ENCODE measurements at regions not wholly inside any gene's neighbourhood (a gene's known extent, or its start where the extent isn't known, plus 50 kb on each side); places are given as distances from the start of the nearest gene placed in this dataset.

DNA sequence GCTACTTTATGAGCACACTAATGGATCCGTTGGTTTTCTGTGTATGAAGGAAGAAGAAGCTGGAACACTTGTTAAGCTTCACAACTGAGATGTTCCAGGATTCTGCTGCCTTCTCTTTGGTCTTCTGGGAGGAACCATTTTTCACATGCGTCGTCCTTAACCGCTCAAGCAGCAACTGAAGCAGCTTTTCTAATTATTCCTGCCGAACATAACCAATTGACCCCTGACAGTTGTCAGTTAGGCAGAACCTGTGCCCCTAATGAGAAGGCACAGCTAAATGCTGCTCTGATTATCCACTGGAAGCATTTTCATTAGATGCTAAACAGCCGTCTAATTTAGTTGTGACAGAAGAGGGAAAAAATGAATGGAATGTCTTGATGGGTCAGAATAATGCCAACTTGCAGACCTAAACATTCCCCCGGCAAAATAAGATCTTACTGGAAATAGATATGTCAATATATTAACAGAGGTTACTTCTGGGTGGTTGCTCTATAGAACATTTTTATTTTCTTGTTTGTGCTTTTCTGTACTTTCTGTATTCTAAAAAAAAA is 85.0 kb upstream of the SMLR1 start:
- no peak for DNase-seq (ENCODE audit: extremely low read depth in 1 of 11, low read depth in 9 of 11, low spot score in 4 of 11)

DNA sequence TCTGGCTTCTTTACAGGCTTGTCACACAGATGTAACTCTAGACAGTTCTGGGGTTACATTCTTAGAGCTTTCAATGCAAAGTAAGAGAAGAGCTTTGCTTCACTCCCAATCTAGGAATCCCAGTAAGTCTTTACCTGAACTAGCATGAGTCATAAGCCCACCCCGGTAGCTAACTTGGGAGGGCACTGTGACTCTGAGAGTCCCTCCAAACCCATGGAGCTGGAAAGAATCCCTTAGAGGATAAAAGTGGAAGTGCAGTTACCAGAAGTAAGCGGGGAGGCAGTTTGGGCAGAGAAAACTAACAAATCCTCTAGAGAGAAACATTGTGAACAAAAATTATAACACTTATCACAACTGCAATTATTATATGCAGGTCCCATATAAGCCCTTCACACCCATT is 84.0 kb upstream of the SMLR1 start:
- DNase-seq (ENCODE audit: extremely low read depth in 1 of 11, low read depth in 9 of 11, low spot score in 4 of 11), result no peak

- DNase-seq (ENCODE audit: extremely low read depth in 1 of 11, low read depth in 9 of 11, low spot score in 4 of 11), result no peak
Measured at GRCh38 chr6:130744576-130745366, 82.4 kb upstream of the SMLR1 start.

- no peak for DNase-seq (ENCODE audit: extremely low read depth in 1 of 11, low read depth in 9 of 11, low spot score in 4 of 11)
Measured at GRCh38 chr6:130748041-130748440, 79.2 kb upstream of the SMLR1 start.

DNA sequence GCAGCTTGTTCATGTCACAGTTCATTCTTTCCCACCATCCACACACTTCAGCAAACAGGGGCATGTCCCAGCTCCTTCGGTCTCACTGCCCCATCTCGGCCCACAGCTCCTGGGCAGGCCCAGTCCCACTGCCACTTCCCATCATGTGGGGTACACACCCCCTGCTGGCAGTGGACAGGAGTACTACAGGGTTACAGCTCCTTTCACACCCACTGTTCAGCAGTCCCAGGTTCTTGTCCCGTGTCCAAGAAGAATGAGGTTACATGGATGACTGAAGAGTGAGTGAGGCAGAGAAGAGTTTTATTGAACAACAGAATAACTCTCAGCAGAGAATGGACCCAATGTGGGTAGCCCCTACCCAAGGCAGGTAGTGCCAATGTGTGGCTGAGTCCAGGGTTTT is 77.8 kb upstream of the SMLR1 start:
- DNase-seq (ENCODE audit: extremely low read depth in 1 of 11, low read depth in 9 of 11, low spot score in 4 of 11), result no peak

DNA sequence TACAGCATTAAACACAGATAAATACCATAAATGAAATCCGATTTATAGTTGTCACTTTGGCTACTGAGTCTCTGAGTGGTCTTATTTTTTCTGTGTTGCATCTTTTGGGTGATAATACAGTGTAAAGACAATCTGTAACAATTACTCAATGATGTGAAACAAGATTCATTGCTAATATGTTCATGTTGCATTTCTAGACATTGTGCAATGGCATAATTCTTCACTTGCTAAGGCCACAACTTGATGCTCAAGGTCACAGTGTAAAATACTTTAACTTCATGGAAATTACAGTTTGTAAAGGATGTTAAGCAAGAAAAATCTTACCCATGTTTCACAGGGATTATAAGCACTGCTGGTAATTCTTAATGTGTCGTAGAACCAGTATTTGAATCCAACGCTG is 74.9 kb upstream of the SMLR1 start:
- no peak for DNase-seq (ENCODE audit: extremely low read depth in 1 of 11, low read depth in 9 of 11, low spot score in 4 of 11)

- DNase-seq (ENCODE audit: extremely low read depth in 1 of 11, low read depth in 9 of 11, low spot score in 4 of 11), result no peak
Measured at GRCh38 chr6:130754786-130755367, 72.3 kb upstream of the SMLR1 start.

- no peak for DNase-seq (ENCODE audit: extremely low read depth in 1 of 11, low read depth in 9 of 11, low spot score in 4 of 11)
Measured at GRCh38 chr6:130755368-130756034, 71.7 kb upstream of the SMLR1 start.

GRCh38 chr6:130756824-130757223 is 70.4 kb upstream of the SMLR1 start:
- no peak for DNase-seq (ENCODE audit: extremely low read depth in 1 of 11, low read depth in 9 of 11, low spot score in 4 of 11)

DNA sequence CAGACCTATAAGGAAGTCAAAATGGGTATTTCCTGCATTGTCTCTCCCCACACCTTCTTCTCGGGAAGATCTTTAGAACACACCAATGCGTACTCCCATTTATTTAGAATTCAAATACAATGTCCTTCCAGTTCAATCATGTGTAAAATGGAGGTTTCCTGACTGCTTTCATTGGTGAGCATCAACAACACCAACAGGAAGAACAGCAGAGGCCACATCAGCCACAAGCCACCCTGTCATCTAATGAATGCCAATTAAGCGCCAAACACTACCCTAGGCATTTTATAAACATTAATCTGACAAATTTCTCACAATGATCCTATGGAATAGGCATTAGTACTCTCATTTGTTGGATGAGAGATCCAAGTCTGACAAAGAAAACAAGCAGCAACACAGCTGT is 68.4 kb upstream of the SMLR1 start:
- DNase-seq (ENCODE audit: extremely low read depth in 1 of 11, low read depth in 9 of 11, low spot score in 4 of 11), result no peak

- no peak for DNase-seq (ENCODE audit: extremely low read depth in 1 of 11, low read depth in 9 of 11, low spot score in 4 of 11)
Measured at GRCh38 chr6:130760006-130760405, 67.2 kb upstream of the SMLR1 start.

GRCh38 chr6:130761286-130761685 is 65.9 kb upstream of the SMLR1 start:
- no peak for DNase-seq (ENCODE audit: extremely low read depth in 1 of 11, low read depth in 9 of 11, low spot score in 4 of 11)

- DNase-seq (ENCODE audit: extremely low read depth in 1 of 11, low read depth in 9 of 11, low spot score in 4 of 11), result no peak
Measured at GRCh38 chr6:130765181-130765727, 62.0 kb upstream of the SMLR1 start.

DNA sequence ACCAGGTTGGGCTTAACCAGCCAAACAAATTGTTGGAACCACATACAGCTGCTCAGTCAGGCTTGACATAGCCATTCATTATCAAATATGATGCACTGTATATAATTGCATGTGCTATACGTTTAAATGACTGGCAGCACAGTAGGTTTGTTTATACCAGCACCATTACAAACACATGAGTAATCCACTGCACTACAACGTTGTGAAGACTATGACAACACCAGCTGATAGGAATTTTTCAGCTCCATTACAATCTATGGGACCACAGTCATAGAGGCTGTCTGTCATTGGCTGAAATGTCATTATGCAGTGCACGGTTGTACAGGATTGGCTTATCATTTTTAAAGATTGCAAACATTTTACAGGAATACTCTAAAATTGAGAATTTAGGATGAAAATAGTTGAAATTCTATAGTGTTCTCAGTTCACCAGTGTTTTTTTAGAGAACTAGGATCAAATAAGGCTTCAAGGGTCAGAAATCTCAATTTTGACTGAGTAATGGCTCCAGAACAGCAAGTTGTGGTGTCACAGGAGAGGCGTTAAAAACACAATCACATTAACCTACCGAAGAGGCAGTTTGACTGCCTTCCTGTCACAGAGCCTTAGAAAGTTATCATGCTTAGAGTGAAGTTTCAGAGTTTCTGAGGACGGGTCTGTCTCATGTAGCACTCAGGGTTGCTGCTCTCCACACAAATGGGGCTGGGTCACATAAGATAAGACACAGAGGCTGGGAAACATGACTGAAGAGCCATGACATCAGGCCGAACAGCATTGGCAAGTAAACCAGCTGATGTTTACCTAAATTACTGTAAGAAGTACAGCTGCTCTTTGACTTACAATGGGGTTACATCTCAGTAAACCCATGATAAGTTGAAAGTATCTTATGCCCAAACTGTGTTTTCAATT is 60.7 kb upstream of the SMLR1 start:
- DNase-seq (ENCODE audit: extremely low read depth in 1 of 11, low read depth in 9 of 11, low spot score in 4 of 11), result no peak

- DNase-seq (ENCODE audit: extremely low read depth in 1 of 11, low read depth in 9 of 11, low spot score in 4 of 11), result no peak
Measured at GRCh38 chr6:130769861-130770260, 57.3 kb upstream of the SMLR1 start.

- DNase-seq (ENCODE audit: extremely low read depth in 1 of 11, low read depth in 9 of 11, low spot score in 4 of 11), result no peak
Measured at GRCh38 chr6:130771741-130772140, 55.5 kb upstream of the SMLR1 start.

DNA sequence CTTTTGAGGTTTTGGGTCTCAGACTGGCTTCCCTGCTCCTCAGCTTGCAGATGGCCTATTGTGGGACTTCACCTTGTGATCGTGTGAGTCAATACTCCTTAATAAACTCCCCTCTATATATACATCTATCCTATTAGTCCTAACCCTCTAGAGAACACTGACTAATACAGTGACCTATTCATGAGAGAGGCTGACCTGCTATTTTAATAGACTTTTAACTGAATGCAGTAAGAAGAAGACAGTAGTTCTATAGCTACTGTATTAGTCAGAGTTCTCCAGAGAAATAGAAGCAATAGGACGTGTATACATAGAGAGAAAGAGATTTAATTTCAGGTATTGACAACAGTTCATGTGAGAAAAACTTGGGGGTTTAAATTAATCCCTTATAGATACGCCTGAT is 53.3 kb upstream of the SMLR1 start:
- no peak for DNase-seq (ENCODE audit: extremely low read depth in 1 of 11, low read depth in 9 of 11, low spot score in 4 of 11)

DNA sequence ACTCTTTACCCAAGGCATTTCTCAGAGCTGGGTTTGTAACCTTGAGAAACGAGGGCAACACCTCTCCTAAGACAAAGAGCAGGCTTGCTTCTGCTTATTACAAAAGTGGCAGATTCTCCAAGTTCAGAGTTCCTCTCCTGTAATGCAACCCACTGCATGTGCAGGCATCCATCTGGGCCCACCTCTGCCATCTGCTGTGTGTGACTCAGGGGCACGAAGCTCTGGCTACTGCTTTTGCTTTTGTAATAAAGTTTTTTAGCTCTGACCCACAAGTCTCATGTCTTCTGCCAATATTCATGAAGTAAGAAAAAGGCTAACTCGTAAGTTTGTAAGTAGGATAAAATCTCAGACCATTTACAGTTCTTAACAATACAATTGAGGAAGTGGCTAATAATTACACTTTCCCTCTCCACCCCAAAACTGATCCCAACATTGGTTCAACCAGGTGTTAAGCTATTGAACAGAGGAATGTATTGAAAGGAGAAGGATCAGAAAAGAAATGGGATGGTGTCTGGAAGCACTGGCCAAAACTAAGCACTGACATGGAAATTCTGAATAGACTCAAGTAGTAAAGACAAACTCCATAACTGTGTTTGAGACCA is 51.7 kb upstream of the SMLR1 start:
- no peak for DNase-seq (ENCODE audit: extremely low read depth in 1 of 11, low read depth in 9 of 11, low spot score in 4 of 11)
